ENCODE measurements at regions not wholly inside any gene's neighbourhood (a gene's known extent, or its start where the extent isn't known, plus 50 kb on each side); places are given as distances from the start of the nearest gene placed in this dataset.

DNA sequence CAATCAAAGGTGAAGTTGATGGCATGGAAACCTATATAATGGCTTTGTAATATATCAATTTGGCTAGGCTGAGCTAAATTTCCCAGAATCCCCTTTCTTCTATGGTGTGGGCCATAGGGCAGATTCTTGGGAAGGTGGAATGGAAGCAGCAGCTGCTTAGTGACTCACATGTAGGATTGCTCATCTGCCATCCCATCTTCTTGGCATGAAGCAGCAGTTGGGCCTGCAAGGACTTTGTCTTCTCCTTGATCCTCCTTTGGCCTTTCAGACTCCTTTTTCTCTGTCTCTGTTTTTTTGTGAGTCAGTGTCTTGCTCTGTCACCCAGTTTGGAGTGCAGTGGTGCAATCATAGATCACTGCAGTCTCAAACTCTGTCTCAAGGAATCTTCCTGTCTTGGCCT lies 52.6 kb upstream of the CEP162 start:
- no peaks in the 10 kb centered on the region for H3K27me3 ChIP-seq (ENCODE audit: control insufficient read depth in 2 of 2, insufficient read depth in 2 of 2, low read length in 2 of 2)
- no peak for ATAC-seq
- H3K4me1 ChIP-seq (replicated peaks in 1 of 2; ENCODE audit: control insufficient read depth in 2 of 2, insufficient read depth in 2 of 2, low read length in 2 of 2), result peaks cover 0 to 12% of the 10 kb centered on the region in 2 experiments; a peak in 2 of 5 replicates
- TF ChIP-seq, protein P1, sequence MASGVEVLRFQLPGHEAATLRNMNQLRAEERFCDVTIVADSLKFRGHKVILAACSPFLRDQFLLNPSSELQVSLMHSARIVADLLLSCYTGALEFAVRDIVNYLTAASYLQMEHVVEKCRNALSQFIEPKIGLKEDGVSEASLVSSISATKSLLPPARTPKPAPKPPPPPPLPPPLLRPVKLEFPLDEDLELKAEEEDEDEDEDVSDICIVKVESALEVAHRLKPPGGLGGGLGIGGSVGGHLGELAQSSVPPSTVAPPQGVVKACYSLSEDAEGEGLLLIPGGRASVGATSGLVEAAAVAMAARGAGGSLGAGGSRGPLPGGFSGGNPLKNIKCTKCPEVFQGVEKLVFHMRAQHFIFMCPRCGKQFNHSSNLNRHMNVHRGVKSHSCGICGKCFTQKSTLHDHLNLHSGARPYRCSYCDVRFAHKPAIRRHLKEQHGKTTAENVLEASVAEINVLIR (CRISPR knock-in tag; IDR thresholded peaks at IDR 0.05), result no peak
- TF ChIP-seq, protein P2, sequence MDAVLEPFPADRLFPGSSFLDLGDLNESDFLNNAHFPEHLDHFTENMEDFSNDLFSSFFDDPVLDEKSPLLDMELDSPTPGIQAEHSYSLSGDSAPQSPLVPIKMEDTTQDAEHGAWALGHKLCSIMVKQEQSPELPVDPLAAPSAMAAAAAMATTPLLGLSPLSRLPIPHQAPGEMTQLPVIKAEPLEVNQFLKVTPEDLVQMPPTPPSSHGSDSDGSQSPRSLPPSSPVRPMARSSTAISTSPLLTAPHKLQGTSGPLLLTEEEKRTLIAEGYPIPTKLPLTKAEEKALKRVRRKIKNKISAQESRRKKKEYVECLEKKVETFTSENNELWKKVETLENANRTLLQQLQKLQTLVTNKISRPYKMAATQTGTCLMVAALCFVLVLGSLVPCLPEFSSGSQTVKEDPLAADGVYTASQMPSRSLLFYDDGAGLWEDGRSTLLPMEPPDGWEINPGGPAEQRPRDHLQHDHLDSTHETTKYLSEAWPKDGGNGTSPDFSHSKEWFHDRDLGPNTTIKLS (IDR thresholded peaks at IDR 0.05; ENCODE audit: borderline replicate concordance, low read depth), result no peak
- TF ChIP-seq HCFC1 (IDR thresholded peaks at IDR 0.05; ENCODE audit: low read depth, low read length), result no peak
- TF ChIP-seq ZKSCAN3 (CRISPR knock-in tag; IDR thresholded peaks at IDR 0.05), result no peak
- no peak for TF ChIP-seq SLC30A9 (CRISPR knock-in tag; IDR thresholded peaks at IDR 0.05)
- no peak for TF ChIP-seq L3MBTL2 (IDR thresholded peaks at IDR 0.05)
- TF ChIP-seq MCM5 (IDR thresholded peaks at IDR 0.05; ENCODE audit: low read depth), result no peak
- TF ChIP-seq POLR2A (conservative IDR thresholded peaks at IDR 0.05), result no peak
- TF ChIP-seq SRSF9 (IDR thresholded peaks at IDR 0.05; ENCODE audit: borderline replicate concordance, low read depth, low read length), result no peak
- no peak for TF ChIP-seq NFIC (IDR thresholded peaks at IDR 0.05)
- POLR2A ChIA-PET, result interaction anchor here (1.3 to 2.1 kb wide), 2 partner anchors 8 to 10 kb away, joined by 3 to 8 read pairs; no protein-coding TSS in a partner anchor
- H3K79me2 ChIP-seq (ENCODE audit: control insufficient read depth, insufficient read depth, low read length), result no peaks in the 10 kb centered on the region
- H2AFZ ChIP-seq (ENCODE audit: low read depth, low read length), result peak overlapping the region; percentile 59
- DNase-seq (ENCODE audit: extremely low read depth in 1 of 4, low spot score in 3 of 4), result no peak
- FAIRE-seq, result no peak
- H3K4me3 ChIP-seq, result no peak overlapping the region
- H3K27ac ChIP-seq (ENCODE audit: extremely low read depth, low read depth, low read length), result no peak overlapping the region
- no peaks in the 10 kb centered on the region for H4K20me1 ChIP-seq (replicated peaks; ENCODE audit: control insufficient read depth, insufficient read depth, low read length)
- H3K9me1 ChIP-seq (ENCODE audit: control insufficient read depth, insufficient read depth, low read length), result no peaks in the 10 kb centered on the region
- intact Hi-C loops (cut with micrococcal nuclease), result no loop called here
- CTCF ChIA-PET (ENCODE audit: low intra/inter-chr PET ratio), result no interaction called here
- H3K36me3 ChIP-seq (ENCODE audit: control insufficient read depth, insufficient read depth, low read length), result no peaks in the 10 kb centered on the region
- no TSS peak for BruUV-seq (replicated peaks)
- H3K9me3 ChIP-seq (replicated peaks; ENCODE audit: control insufficient read depth, insufficient read depth, low read depth, low read length), result no peaks in the 10 kb centered on the region
- no peak overlapping the region for H3K9ac ChIP-seq (ENCODE audit: insufficient read depth in 1 of 2, low read depth in 2 of 2, low read length in 2 of 2)
- no peak overlapping the region; the same call in 1 of the 2 replicates for H3K4me2 ChIP-seq (ENCODE audit: insufficient read depth, low read length)
- in situ Hi-C loops (cut with MboI), result no loop called here

Data from K562 (cell line).